ENCODE measurements at regions not wholly inside any gene's neighbourhood (a gene's known extent, or its start where the extent isn't known, plus 50 kb on each side); places are given as distances from the start of the nearest gene placed in this dataset.

GRCh38 chr2:186306754-186307153 is 179.3 kb upstream of the ZC3H15 start:
- POLR2A ChIA-PET, result no interaction called here
- H3K4me1 Mint-ChIP-seq, result no peaks in the 10 kb centered on the region
- TF ChIP-seq, protein P1, sequence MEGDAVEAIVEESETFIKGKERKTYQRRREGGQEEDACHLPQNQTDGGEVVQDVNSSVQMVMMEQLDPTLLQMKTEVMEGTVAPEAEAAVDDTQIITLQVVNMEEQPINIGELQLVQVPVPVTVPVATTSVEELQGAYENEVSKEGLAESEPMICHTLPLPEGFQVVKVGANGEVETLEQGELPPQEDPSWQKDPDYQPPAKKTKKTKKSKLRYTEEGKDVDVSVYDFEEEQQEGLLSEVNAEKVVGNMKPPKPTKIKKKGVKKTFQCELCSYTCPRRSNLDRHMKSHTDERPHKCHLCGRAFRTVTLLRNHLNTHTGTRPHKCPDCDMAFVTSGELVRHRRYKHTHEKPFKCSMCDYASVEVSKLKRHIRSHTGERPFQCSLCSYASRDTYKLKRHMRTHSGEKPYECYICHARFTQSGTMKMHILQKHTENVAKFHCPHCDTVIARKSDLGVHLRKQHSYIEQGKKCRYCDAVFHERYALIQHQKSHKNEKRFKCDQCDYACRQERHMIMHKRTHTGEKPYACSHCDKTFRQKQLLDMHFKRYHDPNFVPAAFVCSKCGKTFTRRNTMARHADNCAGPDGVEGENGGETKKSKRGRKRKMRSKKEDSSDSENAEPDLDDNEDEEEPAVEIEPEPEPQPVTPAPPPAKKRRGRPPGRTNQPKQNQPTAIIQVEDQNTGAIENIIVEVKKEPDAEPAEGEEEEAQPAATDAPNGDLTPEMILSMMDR (IDR thresholded peaks at IDR 0.05), result no peak

GRCh38 chr2:186307871-186308270 is 178.2 kb upstream of the ZC3H15 start:
- no peaks in the 10 kb centered on the region for H3K27me3 Mint-ChIP-seq
- POLR2A ChIA-PET, result no interaction called here
- peaks cover 10% of the 10 kb centered on the region for H3K9me3 Mint-ChIP-seq

More at GRCh38 chr2:186306754-186307153, 179.3 kb upstream of the ZC3H15 start:
- H3K27ac Mint-ChIP-seq, result no peak overlapping the region
- H3K36me3 Mint-ChIP-seq (ENCODE audit: low read depth), result peaks cover 6% of the 10 kb centered on the region
- peaks cover 4% of the 10 kb centered on the region for H3K9me3 Mint-ChIP-seq
- no peaks in the 10 kb centered on the region for H3K27me3 Mint-ChIP-seq
- CTCF ChIA-PET, result no interaction called here
- intact Hi-C loops (cut with micrococcal nuclease), result no loop called here
- no peak for DNase-seq
- ATAC-seq (ENCODE audit: low read depth), result no peak
- no peak overlapping the region for H3K4me3 Mint-ChIP-seq

DNA sequence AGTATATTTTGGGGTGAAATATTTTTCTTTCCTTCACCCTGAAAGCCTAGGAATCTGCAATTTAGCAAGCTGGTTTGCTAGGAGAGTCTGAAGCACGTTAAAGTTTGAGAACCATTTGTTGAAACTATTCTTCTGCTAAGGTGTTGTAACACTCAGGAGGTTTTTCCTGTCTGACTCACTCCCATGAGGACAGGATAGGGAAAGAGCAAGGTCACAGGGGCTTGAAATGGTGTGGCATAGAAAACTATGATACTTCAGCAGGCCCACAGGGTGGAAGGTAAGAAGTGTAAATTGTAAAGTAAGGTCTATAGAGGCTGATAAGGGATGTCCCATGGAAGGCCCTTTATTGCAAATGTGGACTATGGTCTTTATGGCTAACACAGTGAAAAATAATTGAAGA is 177.7 kb upstream of the ZC3H15 start:
- DNase-seq, result no peak
- Mint-ChIP-seq H3K36me3 (ENCODE audit: low read depth) (peaks cover 12% of the 10 kb centered on the region), H3K4me1 (no peaks in the 10 kb centered on the region), H3K4me3 (no peak overlapping the region), H3K9me3 (peaks cover 10% of the 10 kb centered on the region), H3K27ac (no peak overlapping the region), H3K27me3 (no peaks in the 10 kb centered on the region)
- TF ChIP-seq, protein P1 (IDR thresholded peaks at IDR 0.05), result no peak
- ChIA-PET CTCF (no interaction called here), POLR2A (no interaction called here)
- no peak for ATAC-seq (ENCODE audit: low read depth)
- intact Hi-C loops (cut with micrococcal nuclease), result no loop called here

More at GRCh38 chr2:186307871-186308270, 178.2 kb upstream of the ZC3H15 start:
- Mint-ChIP-seq H3K36me3 (ENCODE audit: low read depth) (peaks cover 11% of the 10 kb centered on the region), H3K4me1 (no peaks in the 10 kb centered on the region), H3K27ac (no peak overlapping the region), H3K4me3 (no peak overlapping the region)
- DNase-seq (no peak), ATAC-seq (ENCODE audit: low read depth) (no peak)
- intact Hi-C loops (cut with micrococcal nuclease), result no loop called here
- TF ChIP-seq, protein P1 (IDR thresholded peaks at IDR 0.05), result no peak
- CTCF ChIA-PET, result no interaction called here

DNA sequence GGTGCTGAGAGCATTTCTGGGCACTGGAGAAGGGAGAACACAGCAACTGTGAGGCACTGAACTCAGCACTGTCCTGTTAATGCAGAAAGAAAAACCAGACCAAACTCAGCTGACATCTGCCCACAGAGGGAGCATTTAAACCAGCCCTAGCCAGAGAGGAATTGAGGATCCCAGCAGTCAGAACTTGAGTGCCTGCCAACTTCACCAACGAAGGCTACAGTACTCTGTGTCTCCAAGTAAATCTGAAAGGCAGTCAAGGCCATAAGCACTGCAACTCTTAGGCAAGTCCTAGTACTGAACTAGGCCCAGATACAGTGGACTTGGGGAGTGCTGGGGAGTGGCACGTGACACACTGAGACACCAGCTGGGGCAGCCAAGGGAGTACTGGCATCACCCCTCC is 176.2 kb upstream of the ZC3H15 start:
- Mint-ChIP-seq H3K4me1 (no peaks in the 10 kb centered on the region), H3K36me3 (ENCODE audit: low read depth) (peaks cover 19% of the 10 kb centered on the region), H3K4me3 (no peak overlapping the region), H3K9me3 (peaks cover 16% of the 10 kb centered on the region), H3K27me3 (no peaks in the 10 kb centered on the region), H3K27ac (no peak overlapping the region)
- CTCF ChIA-PET, result no interaction called here
- intact Hi-C loops (cut with micrococcal nuclease), result no loop called here
- DNase-seq (no peak), ATAC-seq (ENCODE audit: low read depth) (no peak)
- TF ChIP-seq, protein P1 (IDR thresholded peaks at IDR 0.05), result no peak
- POLR2A ChIA-PET, result no interaction called here

- TF ChIP-seq, protein P1 (IDR thresholded peaks at IDR 0.05), result no peak
- ChIA-PET CTCF (no interaction called here), POLR2A (no interaction called here)
- DNase-seq, result no peak
- Mint-ChIP-seq H3K36me3 (ENCODE audit: low read depth) (peaks cover 28% of the 10 kb centered on the region), H3K4me3 (no peak overlapping the region), H3K27ac (no peak overlapping the region), H3K9me3 (peaks cover 38% of the 10 kb centered on the region), H3K27me3 (no peaks in the 10 kb centered on the region), H3K4me1 (no peaks in the 10 kb centered on the region)
- intact Hi-C loops (cut with micrococcal nuclease), result no loop called here
- ATAC-seq (ENCODE audit: low read depth), result no peak
Measured at GRCh38 chr2:186319105-186319504, 167.0 kb upstream of the ZC3H15 start.
